NCI-H1417 (cell line): ENCODE measurements at regions not wholly inside any gene's neighbourhood (a gene's known extent, or its start where the extent isn't known, plus 50 kb on each side); places are given as distances from the start of the nearest gene placed in this dataset.

ENCODE experiments used
- DNase-seq, 3 experiments: peaks; one replicate each; lab custom pipeline; 2025; lab: John Stamatoyannopoulos, UW

- peak in 2 of 3 experiments; percentile 33 to 62 for DNase-seq
Measured at GRCh38 chr10:42932735-42933447, 144.0 kb upstream of the RET start.

GRCh38 chr10:42933448-42934340, 143.2 kb upstream of the RET start:
- peak in 2 of 3 experiments; percentile 58 to 71 for DNase-seq

- DNase-seq: no peak
Measured at GRCh38 chr10:42934351-42934811, 142.5 kb upstream of the RET start.

- DNase-seq: no peak
Measured at GRCh38 chr10:42934842-42935241, 142.0 kb upstream of the RET start.

GRCh38 chr10:42935466-42935865, 141.4 kb upstream of the RET start:
- no peak for DNase-seq

- no peak for DNase-seq
Measured at GRCh38 chr10:42936580-42936979, 140.3 kb upstream of the RET start.

GRCh38 chr10:42937048-42937447, 139.8 kb upstream of the RET start:
- no peak for DNase-seq

- DNase-seq: peak in 1 of 3 experiments; percentile 24
Measured at GRCh38 chr10:42937649-42938180, 139.2 kb upstream of the RET start.

GRCh38 chr10:42938351-42938750, 138.5 kb upstream of the RET start:
- peak in 1 of 3 experiments; percentile 1 for DNase-seq

GRCh38 chr10:42939237-42939636, 137.6 kb upstream of the RET start:
- DNase-seq: no peak

- DNase-seq: no peak
Measured at GRCh38 chr10:42939685-42940366, 137.0 kb upstream of the RET start.

- DNase-seq: no peak
Measured at GRCh38 chr10:42940487-42941294, 136.2 kb upstream of the RET start.

GRCh38 chr10:42941295-42941644, 135.6 kb upstream of the RET start:
- no peak for DNase-seq

GRCh38 chr10:42941790-42942189, 135.1 kb upstream of the RET start:
- DNase-seq: no peak

- DNase-seq: no peak
Measured at GRCh38 chr10:42942279-42942950, 134.5 kb upstream of the RET start.

GRCh38 chr10:42943025-42943818, 133.6 kb upstream of the RET start:
- DNase-seq: no peak

GRCh38 chr10:42948040-42948439, 128.8 kb upstream of the RET start:
- no peak for DNase-seq

- DNase-seq: no peak
Measured at GRCh38 chr10:42949287-42949686, 127.6 kb upstream of the RET start.

- DNase-seq: no peak
Measured at GRCh38 chr10:42950606-42951485, 126.0 kb upstream of the RET start.
